ENCODE measurements at regions not wholly inside any gene's neighbourhood (a gene's known extent, or its start where the extent isn't known, plus 50 kb on each side); places are given as distances from the start of the nearest gene placed in this dataset.

- TF ChIP-seq POU2F2 (IDR thresholded peaks at IDR 0.05; ENCODE audit: low read depth, low read length) = no peak
- no peak for TF ChIP-seq POLR2AphosphoS5 (IDR thresholded peaks at IDR 0.05; ENCODE audit: low read depth, low read length)
- TF ChIP-seq PAX5 (IDR thresholded peaks at IDR 0.05; ENCODE audit: insufficient read depth, low read length, severe bottlenecking) = no peak
- no peak for TF ChIP-seq SPI1 (IDR thresholded peaks at IDR 0.05; ENCODE audit: low read depth, low read length)
- no peak for TF ChIP-seq TAF1 (IDR thresholded peaks at IDR 0.05; ENCODE audit: low read depth, low read length)
- TF ChIP-seq POLR2A (IDR thresholded peaks at IDR 0.05; ENCODE audit: low read depth, low read length) = no peak
- DNase-seq (ENCODE audit: insufficient read length, low spot score) = no peak
- no peak for FAIRE-seq
Observed at GRCh38 chr10:33542752-33543505, 208.5 kb upstream of the NRP1 start.

- no peak for TF ChIP-seq POU2F2 (IDR thresholded peaks at IDR 0.05; ENCODE audit: low read depth, low read length)
- TF ChIP-seq SPI1 (IDR thresholded peaks at IDR 0.05; ENCODE audit: low read depth, low read length) = no peak
- TF ChIP-seq POLR2AphosphoS5 (IDR thresholded peaks at IDR 0.05; ENCODE audit: low read depth, low read length) = no peak
- TF ChIP-seq PAX5 (IDR thresholded peaks at IDR 0.05; ENCODE audit: insufficient read depth, low read length, severe bottlenecking) = no peak
- no peak for TF ChIP-seq TAF1 (IDR thresholded peaks at IDR 0.05; ENCODE audit: low read depth, low read length)
- TF ChIP-seq POLR2A (IDR thresholded peaks at IDR 0.05; ENCODE audit: low read depth, low read length) = no peak
- DNase-seq (ENCODE audit: insufficient read length, low spot score) (no peak), FAIRE-seq (no peak)
Observed at GRCh38 chr10:33539116-33539515, 204.6 kb upstream of the NRP1 start.

GRCh38 chr10:33537066-33537465 is 202.6 kb upstream of the NRP1 start:
- DNase-seq (ENCODE audit: insufficient read length, low spot score) (no peak), FAIRE-seq (no peak)
- TF ChIP-seq SPI1 (IDR thresholded peaks at IDR 0.05; ENCODE audit: low read depth, low read length) (no peak), POU2F2 (IDR thresholded peaks at IDR 0.05; ENCODE audit: low read depth, low read length) (no peak), TAF1 (IDR thresholded peaks at IDR 0.05; ENCODE audit: low read depth, low read length) (no peak), POLR2A (IDR thresholded peaks at IDR 0.05; ENCODE audit: low read depth, low read length) (no peak), PAX5 (IDR thresholded peaks at IDR 0.05; ENCODE audit: insufficient read depth, low read length, severe bottlenecking) (no peak)

GRCh38 chr10:33536508-33536907 is 202.0 kb upstream of the NRP1 start:
- TF ChIP-seq TAF1 (IDR thresholded peaks at IDR 0.05; ENCODE audit: low read depth, low read length) (no peak), POLR2AphosphoS5 (IDR thresholded peaks at IDR 0.05; ENCODE audit: low read depth, low read length) (no peak), PAX5 (IDR thresholded peaks at IDR 0.05; ENCODE audit: insufficient read depth, low read length, severe bottlenecking) (no peak), POLR2A (IDR thresholded peaks at IDR 0.05; ENCODE audit: low read depth, low read length) (no peak), SPI1 (IDR thresholded peaks at IDR 0.05; ENCODE audit: low read depth, low read length) (no peak), POU2F2 (IDR thresholded peaks at IDR 0.05; ENCODE audit: low read depth, low read length) (no peak)
- no peak for FAIRE-seq
- DNase-seq (ENCODE audit: insufficient read length, low spot score) = no peak

GRCh38 chr10:33535866-33536265 is 201.4 kb upstream of the NRP1 start:
- FAIRE-seq = no peak
- no peak for DNase-seq (ENCODE audit: insufficient read length, low spot score)
- TF ChIP-seq POU2F2 (IDR thresholded peaks at IDR 0.05; ENCODE audit: low read depth, low read length) = no peak
- no peak for TF ChIP-seq TAF1 (IDR thresholded peaks at IDR 0.05; ENCODE audit: low read depth, low read length)
- no peak for TF ChIP-seq PAX5 (IDR thresholded peaks at IDR 0.05; ENCODE audit: insufficient read depth, low read length, severe bottlenecking)
- TF ChIP-seq POLR2AphosphoS5 (IDR thresholded peaks at IDR 0.05; ENCODE audit: low read depth, low read length) = no peak
- no peak for TF ChIP-seq SPI1 (IDR thresholded peaks at IDR 0.05; ENCODE audit: low read depth, low read length)
- TF ChIP-seq POLR2A (IDR thresholded peaks at IDR 0.05; ENCODE audit: low read depth, low read length) = no peak

GRCh38 chr10:33534416-33534815 is 199.9 kb upstream of the NRP1 start:
- TF ChIP-seq POLR2A (IDR thresholded peaks at IDR 0.05; ENCODE audit: low read depth, low read length) = no peak
- TF ChIP-seq SPI1 (IDR thresholded peaks at IDR 0.05; ENCODE audit: low read depth, low read length) = no peak
- TF ChIP-seq TAF1 (IDR thresholded peaks at IDR 0.05; ENCODE audit: low read depth, low read length) = no peak
- no peak for TF ChIP-seq POLR2AphosphoS5 (IDR thresholded peaks at IDR 0.05; ENCODE audit: low read depth, low read length)
- no peak for TF ChIP-seq POU2F2 (IDR thresholded peaks at IDR 0.05; ENCODE audit: low read depth, low read length)
- TF ChIP-seq PAX5 (IDR thresholded peaks at IDR 0.05; ENCODE audit: insufficient read depth, low read length, severe bottlenecking) = no peak
- no peak for FAIRE-seq
- no peak for DNase-seq (ENCODE audit: insufficient read length, low spot score)

GRCh38 chr10:33533612-33534011 is 199.1 kb upstream of the NRP1 start:
- TF ChIP-seq TAF1 (IDR thresholded peaks at IDR 0.05; ENCODE audit: low read depth, low read length) = no peak
- TF ChIP-seq POLR2A (IDR thresholded peaks at IDR 0.05; ENCODE audit: low read depth, low read length) = no peak
- TF ChIP-seq SPI1 (IDR thresholded peaks at IDR 0.05; ENCODE audit: low read depth, low read length) = no peak
- no peak for TF ChIP-seq POLR2AphosphoS5 (IDR thresholded peaks at IDR 0.05; ENCODE audit: low read depth, low read length)
- no peak for TF ChIP-seq POU2F2 (IDR thresholded peaks at IDR 0.05; ENCODE audit: low read depth, low read length)
- TF ChIP-seq PAX5 (IDR thresholded peaks at IDR 0.05; ENCODE audit: insufficient read depth, low read length, severe bottlenecking) = no peak
- DNase-seq (ENCODE audit: insufficient read length, low spot score) (no peak), FAIRE-seq (no peak)

GRCh38 chr10:33532901-33533300 is 198.4 kb upstream of the NRP1 start:
- TF ChIP-seq POLR2AphosphoS5 (IDR thresholded peaks at IDR 0.05; ENCODE audit: low read depth, low read length) (no peak), POLR2A (IDR thresholded peaks at IDR 0.05; ENCODE audit: low read depth, low read length) (no peak), SPI1 (IDR thresholded peaks at IDR 0.05; ENCODE audit: low read depth, low read length) (no peak), TAF1 (IDR thresholded peaks at IDR 0.05; ENCODE audit: low read depth, low read length) (no peak), POU2F2 (IDR thresholded peaks at IDR 0.05; ENCODE audit: low read depth, low read length) (no peak), PAX5 (IDR thresholded peaks at IDR 0.05; ENCODE audit: insufficient read depth, low read length, severe bottlenecking) (no peak)
- no peak for FAIRE-seq

GRCh38 chr10:33529234-33529633 is 194.8 kb upstream of the NRP1 start:
- no peak for TF ChIP-seq POLR2A (IDR thresholded peaks at IDR 0.05; ENCODE audit: low read depth, low read length)
- TF ChIP-seq PAX5 (IDR thresholded peaks at IDR 0.05; ENCODE audit: insufficient read depth, low read length, severe bottlenecking) = no peak
- no peak for TF ChIP-seq TAF1 (IDR thresholded peaks at IDR 0.05; ENCODE audit: low read depth, low read length)
- no peak for TF ChIP-seq POLR2AphosphoS5 (IDR thresholded peaks at IDR 0.05; ENCODE audit: low read depth, low read length)
- no peak for TF ChIP-seq SPI1 (IDR thresholded peaks at IDR 0.05; ENCODE audit: low read depth, low read length)
- no peak for TF ChIP-seq POU2F2 (IDR thresholded peaks at IDR 0.05; ENCODE audit: low read depth, low read length)
- FAIRE-seq (no peak), DNase-seq (ENCODE audit: insufficient read length, low spot score) (no peak)

More at GRCh38 chr10:33532901-33533300, 198.4 kb upstream of the NRP1 start:
- DNase-seq (ENCODE audit: insufficient read length, low spot score) = no peak

Measured in GM12891 (cell line).